AG08395 (cell line): ENCODE measurements at regions not wholly inside any gene's neighbourhood (a gene's known extent, or its start where the extent isn't known, plus 50 kb on each side); places are given as distances from the start of the nearest gene placed in this dataset.
"Not testable (repeated sequence)": the region's sequence is repeated elsewhere in the genome, so short reads cannot be mapped to it uniquely, and the experiment has no call there.

Experiments
- DNase-seq: peaks from one replicate; pipeline ENCODE4 v3.0.0; 2012; ENCODE audit warnings: mixed read lengths, low spot score

GRCh38 chr9:108411632-108412031 lies 444.2 kb downstream of the ACTL7B start:
- no peak for DNase-seq

- DNase-seq, result no peak
Observed at GRCh38 chr9:108410161-108410560, 445.6 kb downstream of the ACTL7B start.

GRCh38 chr9:108400297-108400696 lies 455.5 kb downstream of the ACTL7B start:
- DNase-seq, result no peak

GRCh38 chr9:108399851-108400250 lies 455.9 kb downstream of the ACTL7B start:
- DNase-seq, result no peak

- no peak for DNase-seq
Observed at GRCh38 chr9:108397286-108397685, 458.5 kb downstream of the ACTL7B start.

- no peak for DNase-seq
Observed at GRCh38 chr9:108396611-108397010, 459.2 kb downstream of the ACTL7B start.

- DNase-seq, result no peak
Observed at GRCh38 chr9:108396193-108396592, 459.6 kb downstream of the ACTL7B start.

GRCh38 chr9:108395421-108395820 lies 460.4 kb downstream of the ACTL7B start:
- DNase-seq, result no peak

GRCh38 chr9:108394726-108395125 lies 461.1 kb downstream of the ACTL7B start:
- no peak for DNase-seq

- DNase-seq, result not testable (repeated sequence)
Observed at GRCh38 chr9:108393481-108394001, 462.2 kb downstream of the ACTL7B start.

GRCh38 chr9:108392877-108393276 lies 462.9 kb downstream of the ACTL7B start:
- no peak for DNase-seq

- no peak for DNase-seq
Observed at GRCh38 chr9:108389056-108389455, 466.7 kb downstream of the ACTL7B start.

- peak; percentile 70 for DNase-seq
Observed at GRCh38 chr9:108386859-108387384, 468.9 kb downstream of the ACTL7B start.

GRCh38 chr9:108386032-108386431 lies 469.8 kb downstream of the ACTL7B start:
- no peak for DNase-seq

GRCh38 chr9:108383796-108384195 lies 472.0 kb downstream of the ACTL7B start:
- DNase-seq, result no peak

- no peak for DNase-seq
Observed at GRCh38 chr9:108382310-108382709, 473.5 kb downstream of the ACTL7B start.

- no peak for DNase-seq
Observed at GRCh38 chr9:108377881-108378280, 477.9 kb downstream of the ACTL7B start.

- no peak for DNase-seq
Observed at GRCh38 chr9:108377382-108377781, 478.4 kb downstream of the ACTL7B start.

GRCh38 chr9:108376140-108376539 lies 479.6 kb downstream of the ACTL7B start:
- no peak for DNase-seq

GRCh38 chr9:108374626-108375025 lies 481.2 kb downstream of the ACTL7B start:
- no peak for DNase-seq

GRCh38 chr9:108367188-108367587 lies 488.6 kb downstream of the ACTL7B start:
- no peak for DNase-seq

- DNase-seq, result no peak
Observed at GRCh38 chr9:108363311-108363710, 492.5 kb downstream of the ACTL7B start.

- DNase-seq, result no peak
Observed at GRCh38 chr9:108360304-108360703, 495.5 kb downstream of the ACTL7B start.

- DNase-seq, result no peak
Observed at GRCh38 chr9:108356806-108357205, 499.0 kb downstream of the ACTL7B start.
